NB4 (cell line): ENCODE measurements at regions not wholly inside any gene's neighbourhood (a gene's known extent, or its start where the extent isn't known, plus 50 kb on each side); places are given as distances from the start of the nearest gene placed in this dataset.

ENCODE experiments used
- MYC ChIP-seq: IDR thresholded peaks from 2 replicates; pipeline ENCODE4 v1.6.1; 2011; ENCODE audit warnings: low read depth, low read length
- POLR2A ChIP-seq: IDR thresholded peaks from 2 replicates; pipeline ENCODE4 v1.6.1; 2011; ENCODE audit warnings: mild to moderate bottlenecking; ENCODE audit not compliant: insufficient read length; ENCODE audit errors: extremely low read depth
- TF ChIP-seq, protein P1 (sequence below): IDR thresholded peaks from one replicate; pipeline ENCODE4 v1.5.1; 2012; ENCODE audit warnings: low read depth, low read length
- TF ChIP-seq, protein P2 (sequence below): IDR thresholded peaks from 2 replicates; pipeline ENCODE4 v1.6.1; 2011; ENCODE audit warnings: low read depth, low read length

DNA sequence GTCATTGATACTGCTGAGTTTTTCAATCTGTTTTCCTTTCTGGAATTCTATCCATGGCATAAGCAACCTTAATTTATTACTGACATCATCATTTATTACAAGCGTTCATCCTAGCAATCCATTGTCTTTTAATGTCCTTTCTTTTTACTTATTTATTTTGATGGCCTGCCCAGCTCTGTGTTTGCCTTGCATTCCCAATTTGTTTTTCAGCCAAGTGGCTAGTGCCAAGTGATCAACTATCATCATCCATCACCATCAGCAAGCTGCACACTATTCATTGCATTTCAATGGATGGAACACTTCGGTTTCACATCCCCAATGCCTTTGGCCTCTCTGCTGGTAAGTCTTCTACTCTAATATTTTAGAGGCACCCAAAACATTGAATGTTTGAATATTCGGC is 831.7 kb upstream of the EPHA5 start:
- TF ChIP-seq, protein P1, sequence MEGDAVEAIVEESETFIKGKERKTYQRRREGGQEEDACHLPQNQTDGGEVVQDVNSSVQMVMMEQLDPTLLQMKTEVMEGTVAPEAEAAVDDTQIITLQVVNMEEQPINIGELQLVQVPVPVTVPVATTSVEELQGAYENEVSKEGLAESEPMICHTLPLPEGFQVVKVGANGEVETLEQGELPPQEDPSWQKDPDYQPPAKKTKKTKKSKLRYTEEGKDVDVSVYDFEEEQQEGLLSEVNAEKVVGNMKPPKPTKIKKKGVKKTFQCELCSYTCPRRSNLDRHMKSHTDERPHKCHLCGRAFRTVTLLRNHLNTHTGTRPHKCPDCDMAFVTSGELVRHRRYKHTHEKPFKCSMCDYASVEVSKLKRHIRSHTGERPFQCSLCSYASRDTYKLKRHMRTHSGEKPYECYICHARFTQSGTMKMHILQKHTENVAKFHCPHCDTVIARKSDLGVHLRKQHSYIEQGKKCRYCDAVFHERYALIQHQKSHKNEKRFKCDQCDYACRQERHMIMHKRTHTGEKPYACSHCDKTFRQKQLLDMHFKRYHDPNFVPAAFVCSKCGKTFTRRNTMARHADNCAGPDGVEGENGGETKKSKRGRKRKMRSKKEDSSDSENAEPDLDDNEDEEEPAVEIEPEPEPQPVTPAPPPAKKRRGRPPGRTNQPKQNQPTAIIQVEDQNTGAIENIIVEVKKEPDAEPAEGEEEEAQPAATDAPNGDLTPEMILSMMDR, result no peak
- TF ChIP-seq, protein P2, sequence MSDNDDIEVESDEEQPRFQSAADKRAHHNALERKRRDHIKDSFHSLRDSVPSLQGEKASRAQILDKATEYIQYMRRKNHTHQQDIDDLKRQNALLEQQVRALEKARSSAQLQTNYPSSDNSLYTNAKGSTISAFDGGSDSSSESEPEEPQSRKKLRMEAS, result no peak
- no peak for TF ChIP-seq POLR2A
- no peak for TF ChIP-seq MYC
